Ascending aorta (tissue), 2 donors: ENCODE measurements at regions not wholly inside any gene's neighbourhood (a gene's known extent, or its start where the extent isn't known, plus 50 kb on each side); places are given as distances from the start of the nearest gene placed in this dataset.

Source experiments
- DNase-seq, 2 donors: peaks; one replicate each; pipeline ENCODE4 v3.0.0-alpha.2; 2019; ENCODE audit warnings: low spot score in 2 of 2
- H3K27ac ChIP-seq, 2 donors: fragments of 200-600 bp; sonication (generic); one replicate each; pipeline ENCODE4 v1.5.1; 2016 to 2017; ENCODE audit warnings: mild to moderate bottlenecking in 1 of 2
- H3K27me3 ChIP-seq: fragments of 200-600 bp; sonication (generic); one replicate; pipeline ENCODE4 v1.5.1; 2017
- H3K36me3 ChIP-seq, 2 donors: fragments of 200-600 bp; sonication (generic); one replicate each; pipeline ENCODE4 v1.5.1; 2016
- H3K4me1 ChIP-seq, 2 donors: fragments of 200-600 bp; sonication (generic); one replicate each; pipeline ENCODE4 v1.5.1; 2016 to 2017; ENCODE audit warnings: mild to moderate bottlenecking in 1 of 2
- H3K4me3 ChIP-seq, 2 donors: fragments of 200-600 bp; sonication (generic); one replicate each; pipeline ENCODE4 v1.5.1; 2016 to 2017; ENCODE audit warnings: mild to moderate bottlenecking in 1 of 2
- H3K9me3 ChIP-seq, 2 donors: fragments of 200-600 bp; sonication (generic); one replicate each; pipeline ENCODE4 v1.5.1; 2016
- intact Hi-C: fragments of 100-400 bp; cut with DNase I; formaldehyde crosslinking; loops from one replicate; pipeline ENCODE4 v1.15.1; 2023
- TF ChIP-seq, protein P1 (sequence below), 3 experiments: fragments of 200-600 bp in 2 of 3; fragments of 450-650 bp in 1 of 3; sonication (generic) in 2 of 3; IDR thresholded peaks; one replicate each; pipeline ENCODE4 v1.5.1; 2016 to 2019; ENCODE audit warnings: antibody characterized with exemption in 3 of 3, mild to moderate bottlenecking in 1 of 3, moderate library complexity in 1 of 3

DNA sequence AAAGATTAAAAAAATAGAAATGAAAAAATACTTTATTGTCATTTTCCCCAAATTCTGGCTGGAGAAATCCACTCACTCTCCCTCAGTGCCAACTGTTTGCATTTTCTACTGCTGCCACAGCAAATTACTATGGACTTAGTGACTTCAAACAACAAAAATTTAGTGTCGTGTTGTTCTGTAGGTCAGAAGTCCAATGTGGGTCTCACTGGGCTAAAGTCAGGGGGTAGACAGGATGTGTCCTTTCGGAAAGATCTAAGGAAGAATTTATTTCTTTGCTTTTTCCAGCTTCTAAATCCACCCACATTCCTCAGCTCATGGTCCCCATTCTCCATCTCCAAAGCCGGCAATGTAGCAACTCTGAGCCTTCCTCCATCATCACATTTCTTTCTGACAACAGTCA lies 453.3 kb downstream of the KIF16B start:
- intact Hi-C loops: no loop called here
- Histone ChIP-seq H3K4me1 (no peaks in the 10 kb centered on the region), H3K27ac (no peak overlapping the region), H3K9me3 (no peaks in the 10 kb centered on the region), H3K4me3 (no peak overlapping the region), H3K36me3 (no peaks in the 10 kb centered on the region), H3K27me3 (no peaks in the 10 kb centered on the region)
- no peak for DNase-seq
- TF ChIP-seq, protein P1, sequence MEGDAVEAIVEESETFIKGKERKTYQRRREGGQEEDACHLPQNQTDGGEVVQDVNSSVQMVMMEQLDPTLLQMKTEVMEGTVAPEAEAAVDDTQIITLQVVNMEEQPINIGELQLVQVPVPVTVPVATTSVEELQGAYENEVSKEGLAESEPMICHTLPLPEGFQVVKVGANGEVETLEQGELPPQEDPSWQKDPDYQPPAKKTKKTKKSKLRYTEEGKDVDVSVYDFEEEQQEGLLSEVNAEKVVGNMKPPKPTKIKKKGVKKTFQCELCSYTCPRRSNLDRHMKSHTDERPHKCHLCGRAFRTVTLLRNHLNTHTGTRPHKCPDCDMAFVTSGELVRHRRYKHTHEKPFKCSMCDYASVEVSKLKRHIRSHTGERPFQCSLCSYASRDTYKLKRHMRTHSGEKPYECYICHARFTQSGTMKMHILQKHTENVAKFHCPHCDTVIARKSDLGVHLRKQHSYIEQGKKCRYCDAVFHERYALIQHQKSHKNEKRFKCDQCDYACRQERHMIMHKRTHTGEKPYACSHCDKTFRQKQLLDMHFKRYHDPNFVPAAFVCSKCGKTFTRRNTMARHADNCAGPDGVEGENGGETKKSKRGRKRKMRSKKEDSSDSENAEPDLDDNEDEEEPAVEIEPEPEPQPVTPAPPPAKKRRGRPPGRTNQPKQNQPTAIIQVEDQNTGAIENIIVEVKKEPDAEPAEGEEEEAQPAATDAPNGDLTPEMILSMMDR (IDR thresholded peaks at IDR 0.05): no peak

DNA sequence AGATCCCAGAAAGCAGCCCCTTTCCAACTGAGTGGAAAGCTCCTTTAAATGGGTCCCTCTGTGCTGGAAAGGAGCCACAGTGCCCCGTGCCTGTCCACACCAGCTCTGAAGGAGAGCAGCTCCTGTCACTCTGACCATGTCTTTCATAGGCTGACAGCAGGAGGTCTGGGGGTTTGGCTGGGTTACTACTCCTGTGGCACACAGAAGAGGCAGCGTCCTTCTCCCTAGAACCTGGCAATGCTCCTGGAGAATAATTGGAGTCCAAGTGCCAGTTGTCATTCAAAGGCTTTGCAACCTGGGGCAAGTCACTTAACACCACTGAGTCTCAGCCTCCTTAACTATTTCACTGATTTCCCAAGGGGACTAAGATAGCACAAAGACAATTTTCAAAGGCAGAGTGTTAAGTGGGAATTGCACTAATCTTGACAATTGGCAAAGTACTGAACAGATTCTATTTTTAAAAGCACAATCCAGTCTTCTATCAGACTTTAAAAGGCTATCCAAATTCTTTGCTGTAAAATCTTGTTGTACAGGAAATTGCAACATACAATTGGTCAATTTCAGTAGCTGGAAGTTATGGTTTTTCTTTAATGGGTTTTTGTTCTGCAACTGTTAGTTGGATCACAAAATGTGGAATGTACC lies 457.2 kb downstream of the KIF16B start:
- Histone ChIP-seq H3K27me3 (no peaks in the 10 kb centered on the region), H3K9me3 (no peaks in the 10 kb centered on the region), H3K4me1 (no peaks in the 10 kb centered on the region), H3K27ac (no peak overlapping the region), H3K4me3 (no peak overlapping the region), H3K36me3 (no peaks in the 10 kb centered on the region)
- no peak for DNase-seq
- intact Hi-C loops: no loop called here
- TF ChIP-seq, protein P1 (IDR thresholded peaks at IDR 0.05): no peak

DNA sequence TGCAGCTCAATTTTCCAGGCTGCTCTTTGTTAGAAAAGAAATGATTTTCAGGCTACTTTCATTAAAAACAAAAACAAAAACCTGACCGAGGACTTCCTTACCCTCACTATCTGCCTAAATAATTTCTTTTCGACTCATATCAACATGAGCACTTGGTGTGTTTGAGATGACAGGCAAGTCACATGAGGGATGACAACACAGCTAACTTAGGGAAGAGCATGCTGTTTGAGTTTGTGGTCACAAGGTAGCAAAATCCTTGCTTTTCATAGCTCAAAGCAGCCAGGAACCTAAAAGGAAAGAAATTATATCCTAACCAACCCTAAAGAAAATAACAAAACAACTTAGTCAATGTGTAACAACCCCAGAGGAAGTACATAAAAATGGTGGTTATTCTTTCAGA lies 459.5 kb downstream of the KIF16B start:
- intact Hi-C loops: no loop called here
- DNase-seq: no peak
- H3K27ac ChIP-seq: no peak overlapping the region
- H3K36me3 ChIP-seq: no peaks in the 10 kb centered on the region
- no peaks in the 10 kb centered on the region for H3K27me3 ChIP-seq
- H3K4me1 ChIP-seq: no peaks in the 10 kb centered on the region
- H3K4me3 ChIP-seq: no peak overlapping the region
- H3K9me3 ChIP-seq: no peaks in the 10 kb centered on the region
- TF ChIP-seq, protein P1 (IDR thresholded peaks at IDR 0.05): no peak

DNA sequence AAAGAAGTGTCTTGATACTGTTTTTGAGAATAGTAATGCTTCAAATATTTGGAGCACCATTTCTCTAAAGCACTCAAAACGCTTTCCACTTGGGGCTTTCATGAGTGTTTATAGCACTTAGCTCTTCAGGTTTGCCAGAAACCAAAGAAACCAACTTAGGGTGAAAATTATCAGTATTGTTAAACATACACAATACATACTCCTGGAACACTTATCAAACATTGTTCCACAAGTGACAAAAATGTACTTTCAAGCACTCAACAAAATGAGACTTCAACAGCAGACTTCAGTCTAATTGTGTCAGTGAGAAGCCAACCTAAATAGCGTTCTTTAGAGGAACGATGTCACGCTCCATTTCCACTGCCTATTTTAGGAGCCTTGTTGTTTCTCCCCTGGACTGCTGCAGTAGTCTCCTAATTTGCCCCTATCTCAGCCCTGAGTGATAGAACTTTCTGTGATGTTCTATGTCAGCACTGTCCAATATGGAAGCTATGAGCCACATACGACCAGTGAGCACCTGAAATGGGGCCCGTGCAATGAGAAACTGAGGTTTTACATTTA lies 461.3 kb downstream of the KIF16B start:
- Histone ChIP-seq H3K4me3 (no peak overlapping the region), H3K9me3 (no peaks in the 10 kb centered on the region), H3K27me3 (no peaks in the 10 kb centered on the region), H3K36me3 (no peaks in the 10 kb centered on the region), H3K27ac (no peak overlapping the region), H3K4me1 (no peaks in the 10 kb centered on the region)
- DNase-seq: no peak
- intact Hi-C loops: no loop called here
- TF ChIP-seq, protein P1 (IDR thresholded peaks at IDR 0.05): no peak

DNA sequence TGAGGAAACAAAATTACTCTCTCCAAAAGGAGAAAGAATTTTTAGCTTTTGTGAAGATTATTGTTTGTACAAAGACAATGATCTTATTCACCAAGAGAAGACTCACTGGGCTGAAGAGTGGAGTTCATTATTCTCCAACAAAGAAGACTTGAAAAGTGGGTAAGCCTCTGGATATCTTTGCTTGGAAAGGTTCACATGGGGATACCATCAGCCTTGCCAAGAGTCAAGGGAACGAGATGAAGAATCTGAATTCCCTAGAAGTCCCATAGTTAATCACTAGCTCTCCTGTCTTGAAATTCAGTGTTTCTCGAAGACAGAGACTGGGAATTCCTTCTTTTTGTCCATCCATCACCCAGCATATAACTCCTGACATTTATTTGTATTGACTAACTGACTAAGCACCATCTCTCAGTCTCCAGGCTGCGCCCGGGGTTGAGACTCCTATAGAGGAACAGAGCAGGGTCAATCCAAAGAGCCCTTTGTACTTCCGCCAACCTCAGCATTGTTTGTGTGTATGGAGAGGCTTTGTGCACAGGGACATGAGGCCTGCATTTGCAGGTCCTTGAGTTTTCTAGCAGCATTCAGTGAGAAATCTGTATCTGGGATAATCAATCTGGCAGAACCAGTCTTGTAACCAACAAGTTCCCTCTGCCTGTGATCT lies 461.9 kb downstream of the KIF16B start:
- Histone ChIP-seq H3K36me3 (no peaks in the 10 kb centered on the region), H3K4me1 (no peaks in the 10 kb centered on the region), H3K4me3 (no peak overlapping the region), H3K9me3 (no peaks in the 10 kb centered on the region), H3K27me3 (no peaks in the 10 kb centered on the region), H3K27ac (no peak overlapping the region)
- intact Hi-C loops: no loop called here
- no peak for DNase-seq
- TF ChIP-seq, protein P1 (IDR thresholded peaks at IDR 0.05): no peak
